ENCODE measurements at regions not wholly inside any gene's neighbourhood (a gene's known extent, or its start where the extent isn't known, plus 50 kb on each side); places are given as distances from the start of the nearest gene placed in this dataset.

- DNase-seq (ENCODE audit: low read depth): no peak
Measured at GRCh38 chr14:85752175-85752574, 222.2 kb downstream of the FLRT2 start.

- DNase-seq (ENCODE audit: low read depth): no peak
Measured at GRCh38 chr14:85744573-85744972, 214.6 kb downstream of the FLRT2 start.

- DNase-seq (ENCODE audit: low read depth): no peak
Measured at GRCh38 chr14:85732031-85732430, 202.1 kb downstream of the FLRT2 start.

DNA sequence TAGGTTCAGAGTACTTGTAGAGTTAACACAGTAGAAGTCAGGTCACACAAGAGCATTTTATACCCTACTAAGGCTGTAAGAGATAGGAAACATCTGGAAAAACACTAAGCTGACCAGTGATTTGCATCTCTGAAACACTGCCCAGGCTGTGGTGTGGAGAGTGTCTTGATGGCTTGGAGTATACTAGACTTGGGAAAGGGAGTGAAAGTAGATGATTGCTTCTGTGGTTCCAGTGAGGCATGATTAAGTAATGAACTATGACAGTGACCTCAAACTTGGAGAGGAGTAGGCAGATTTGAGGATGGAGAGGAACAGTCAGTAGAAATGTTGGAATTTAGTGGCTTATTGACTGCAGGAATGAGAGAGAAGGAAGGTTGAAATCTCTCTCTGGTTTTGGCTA lies 201.2 kb downstream of the FLRT2 start:
- no peak for DNase-seq (ENCODE audit: low read depth)

DNA sequence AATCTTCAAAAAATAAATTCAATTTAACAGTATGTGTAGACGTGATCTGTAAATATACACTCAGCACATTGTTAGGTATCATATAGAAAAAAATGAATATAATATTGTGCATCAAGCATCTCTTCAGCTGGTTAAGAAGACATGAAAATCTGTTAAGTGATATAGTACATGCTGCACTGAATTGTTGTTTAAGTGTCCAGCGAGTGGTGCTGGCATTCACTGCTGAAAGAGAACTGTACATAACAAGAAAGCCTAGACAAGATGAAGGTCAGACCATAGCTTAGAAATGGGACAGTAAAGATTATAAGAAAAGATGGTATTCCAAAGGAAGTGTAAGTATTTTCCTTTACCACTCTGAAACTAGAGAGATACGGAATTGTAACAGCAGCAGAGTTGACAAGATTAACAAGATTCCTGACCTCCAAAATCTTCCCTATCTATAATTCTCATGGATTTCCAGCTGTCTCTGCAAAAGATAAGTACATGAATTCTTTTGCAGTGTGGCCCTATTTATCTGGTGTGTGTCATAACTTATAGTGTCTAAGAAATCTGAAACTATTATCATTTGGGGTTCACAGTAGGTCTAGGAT lies 198.6 kb downstream of the FLRT2 start:
- DNase-seq (ENCODE audit: low read depth): no peak

- DNase-seq (ENCODE audit: low read depth): no peak
Measured at GRCh38 chr14:85714069-85714468, 184.1 kb downstream of the FLRT2 start.

- no peak for DNase-seq (ENCODE audit: low read depth)
Measured at GRCh38 chr14:85711620-85712019, 181.7 kb downstream of the FLRT2 start.

All from stimulated activated CD8-positive, alpha-beta memory T cell treated with anti-CD3 and anti-CD28 coated beads, Interleukin-12 subunit alpha, Interleukin-12 subunit beta, amount 100 ng/mL, for 1 hour (primary cell).